LNCAP (cell line): ENCODE measurements at regions not wholly inside any gene's neighbourhood (a gene's known extent, or its start where the extent isn't known, plus 50 kb on each side); places are given as distances from the start of the nearest gene placed in this dataset.
A peak's percentile ranks its signal among the peaks of the same experiment; 100 is the strongest.

ENCODE experiments used
- TF ChIP-seq, protein P1 (sequence below): fragments of 450-650 bp; IDR thresholded peaks from 2 replicates; pipeline ENCODE4 v1.5.1; 2017; ENCODE audit warnings: mild to moderate bottlenecking

DNA sequence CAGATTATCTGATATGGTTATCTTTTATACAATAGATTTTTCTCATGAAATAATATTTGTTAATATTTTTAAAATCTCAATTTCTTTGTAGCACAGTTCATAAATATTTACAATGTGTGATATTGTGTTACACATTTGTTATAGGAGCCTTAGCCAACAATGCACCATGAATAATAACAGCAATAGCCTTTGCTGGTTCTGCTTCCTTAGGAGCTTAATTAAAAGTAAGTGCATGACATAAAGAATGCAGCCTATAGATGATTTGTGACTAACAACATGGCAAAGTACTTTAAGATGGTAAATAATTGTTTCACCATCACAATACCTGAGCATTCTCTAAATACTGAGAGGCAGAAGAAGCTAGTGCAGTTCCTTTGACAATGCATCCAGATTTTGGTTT, 156.3 kb upstream of the RASSF8 start:
- TF ChIP-seq, protein P1, sequence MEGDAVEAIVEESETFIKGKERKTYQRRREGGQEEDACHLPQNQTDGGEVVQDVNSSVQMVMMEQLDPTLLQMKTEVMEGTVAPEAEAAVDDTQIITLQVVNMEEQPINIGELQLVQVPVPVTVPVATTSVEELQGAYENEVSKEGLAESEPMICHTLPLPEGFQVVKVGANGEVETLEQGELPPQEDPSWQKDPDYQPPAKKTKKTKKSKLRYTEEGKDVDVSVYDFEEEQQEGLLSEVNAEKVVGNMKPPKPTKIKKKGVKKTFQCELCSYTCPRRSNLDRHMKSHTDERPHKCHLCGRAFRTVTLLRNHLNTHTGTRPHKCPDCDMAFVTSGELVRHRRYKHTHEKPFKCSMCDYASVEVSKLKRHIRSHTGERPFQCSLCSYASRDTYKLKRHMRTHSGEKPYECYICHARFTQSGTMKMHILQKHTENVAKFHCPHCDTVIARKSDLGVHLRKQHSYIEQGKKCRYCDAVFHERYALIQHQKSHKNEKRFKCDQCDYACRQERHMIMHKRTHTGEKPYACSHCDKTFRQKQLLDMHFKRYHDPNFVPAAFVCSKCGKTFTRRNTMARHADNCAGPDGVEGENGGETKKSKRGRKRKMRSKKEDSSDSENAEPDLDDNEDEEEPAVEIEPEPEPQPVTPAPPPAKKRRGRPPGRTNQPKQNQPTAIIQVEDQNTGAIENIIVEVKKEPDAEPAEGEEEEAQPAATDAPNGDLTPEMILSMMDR = no peak

GRCh38 chr12:25806271-25806670, 152.2 kb upstream of the RASSF8 start:
- TF ChIP-seq, protein P1 = no peak

- TF ChIP-seq, protein P1 = no peak
These were observed 149.9 kb upstream of the RASSF8 start for GRCh38 chr12:25808604-25809003.

DNA sequence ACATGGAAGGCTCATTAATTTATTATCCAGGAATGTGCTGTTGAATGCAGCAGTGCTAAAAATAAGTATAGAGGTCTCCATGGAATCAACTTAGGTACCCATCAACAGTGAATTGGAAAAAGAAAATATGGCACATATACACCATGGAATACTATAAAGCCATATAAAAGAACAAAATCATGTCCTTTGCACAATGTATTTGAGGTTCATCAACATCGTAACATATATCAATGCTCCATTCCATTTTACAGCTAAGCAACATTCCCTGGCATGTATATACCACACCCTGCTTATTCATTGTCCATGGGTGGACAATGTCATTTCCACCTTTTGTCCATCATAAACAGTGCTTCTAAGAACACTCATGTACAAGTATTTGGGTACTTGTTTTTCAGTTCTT, 147.8 kb upstream of the RASSF8 start:
- TF ChIP-seq, protein P1 = no peak

DNA sequence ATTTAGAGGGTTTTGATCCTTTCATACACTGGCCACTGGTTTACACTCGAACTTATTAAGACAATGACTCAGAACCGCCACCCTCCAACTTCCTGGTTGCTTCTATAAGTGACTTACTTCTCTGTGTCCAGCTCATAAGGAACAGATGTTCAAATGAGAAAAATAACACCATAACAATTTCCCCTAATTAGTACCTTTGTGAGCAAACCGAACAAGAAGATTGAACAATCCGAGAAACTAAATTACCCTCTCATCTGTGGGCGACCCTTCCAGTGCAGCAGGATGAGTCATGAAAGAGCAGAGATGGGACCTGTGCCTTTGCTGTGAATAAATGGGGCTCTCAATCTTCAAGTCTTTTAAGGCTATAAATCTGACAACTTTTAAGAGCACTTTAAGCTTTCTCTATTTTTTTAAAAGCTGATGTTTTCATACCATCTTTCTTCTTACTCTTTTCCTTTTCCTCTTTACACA, 146.8 kb upstream of the RASSF8 start:
- TF ChIP-seq, protein P1 = no peak

GRCh38 chr12:25812295-25812694, 146.2 kb upstream of the RASSF8 start:
- TF ChIP-seq, protein P1 = no peak

- TF ChIP-seq, protein P1 = peak; percentile 48; the same call in 1 of the 2 replicates
These were observed 144.6 kb upstream of the RASSF8 start for GRCh38 chr12:25813843-25814242.

DNA sequence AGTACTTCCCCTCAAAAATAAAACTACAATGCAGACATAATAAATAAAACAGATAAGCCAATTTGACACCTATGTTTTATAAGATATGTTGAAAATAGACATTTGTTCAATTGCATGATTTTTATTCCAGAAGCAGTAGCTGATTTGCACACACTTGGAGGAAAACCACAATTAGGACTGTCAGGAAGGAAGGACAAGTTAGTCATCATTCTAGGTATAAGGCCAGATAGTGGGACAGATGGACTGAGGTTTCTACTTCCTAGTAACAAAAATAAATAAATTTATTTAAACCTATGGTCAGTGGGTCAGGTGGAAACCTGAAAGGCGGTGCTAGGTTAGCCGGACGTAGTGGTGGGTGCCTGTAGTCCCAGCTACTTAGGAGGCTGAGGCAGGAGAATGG, 141.8 kb upstream of the RASSF8 start:
- TF ChIP-seq, protein P1 = no peak
